SIG-M5 treated with dmso at 0.1 percent for 504 hours (cell line): ENCODE measurements at regions not wholly inside any gene's neighbourhood (a gene's known extent, or its start where the extent isn't known, plus 50 kb on each side); places are given as distances from the start of the nearest gene placed in this dataset.

Experiments
- DNase-seq: peaks from one replicate; lab custom pipeline; 2025; ENCODE audit not compliant: unreplicated experiment; lab: John Stamatoyannopoulos, UW

GRCh38 chr5:17882760-17883488, 248.7 kb downstream of the TAF11L14 start:
- DNase-seq: no peak

- no peak for DNase-seq
Measured at GRCh38 chr5:17888155-17888554, 253.9 kb downstream of the TAF11L14 start.

GRCh38 chr5:17890501-17890900, 256.2 kb downstream of the TAF11L14 start:
- no peak for DNase-seq

- no peak for DNase-seq
Measured at GRCh38 chr5:17891881-17892280, 257.6 kb downstream of the TAF11L14 start.

- no peak for DNase-seq
Measured at GRCh38 chr5:17893026-17893635, 258.9 kb downstream of the TAF11L14 start.

- DNase-seq: no peak
Measured at GRCh38 chr5:17895288-17896033, 261.2 kb downstream of the TAF11L14 start.

- DNase-seq: peak; percentile 41
Measured at GRCh38 chr5:17896605-17897004, 262.3 kb downstream of the TAF11L14 start.

GRCh38 chr5:17897776-17898175, 263.5 kb downstream of the TAF11L14 start:
- no peak for DNase-seq

- no peak for DNase-seq
Measured at GRCh38 chr5:17898766-17899165, 264.5 kb downstream of the TAF11L14 start.

- peak; percentile 9 for DNase-seq
Measured at GRCh38 chr5:17907094-17907493, 272.8 kb downstream of the TAF11L14 start.

- peak; percentile 89 for DNase-seq
Measured at GRCh38 chr5:17910318-17910717, 276.1 kb downstream of the TAF11L14 start.

- DNase-seq: no peak
Measured at GRCh38 chr5:17912794-17913193, 278.5 kb downstream of the TAF11L14 start.

GRCh38 chr5:17916446-17916845, 282.2 kb downstream of the TAF11L14 start:
- no peak for DNase-seq

GRCh38 chr5:17917465-17917864, 283.2 kb downstream of the TAF11L14 start:
- no peak for DNase-seq

GRCh38 chr5:17918373-17919104, 284.3 kb downstream of the TAF11L14 start:
- peak; percentile 12 for DNase-seq

GRCh38 chr5:17925276-17925675, 291.0 kb downstream of the TAF11L14 start:
- DNase-seq: no peak

- no peak for DNase-seq
Measured at GRCh38 chr5:17928581-17928981, 294.3 kb downstream of the TAF11L14 start.

GRCh38 chr5:17929171-17929570, 294.9 kb downstream of the TAF11L14 start:
- DNase-seq: no peak

GRCh38 chr5:17930346-17930745, 296.1 kb downstream of the TAF11L14 start:
- DNase-seq: no peak

GRCh38 chr5:17944046-17944445, 309.8 kb downstream of the TAF11L14 start:
- no peak for DNase-seq

- DNase-seq: no peak
Measured at GRCh38 chr5:17947029-17947428, 312.8 kb downstream of the TAF11L14 start.
